ENCODE measurements at regions not wholly inside any gene's neighbourhood (a gene's known extent, or its start where the extent isn't known, plus 50 kb on each side); places are given as distances from the start of the nearest gene placed in this dataset.

- TF ChIP-seq CTCF (IDR thresholded peaks at IDR 0.05) (no peak), MAX (CRISPR knock-in tag; IDR thresholded peaks at IDR 0.05) (no peak), SP1 (CRISPR knock-in tag; conservative IDR thresholded peaks at IDR 0.05) (no peak), NR2C2 (CRISPR knock-in tag; IDR thresholded peaks at IDR 0.05) (no peak)
Measured at GRCh38 chr10:107767185-107767584, 602.7 kb upstream of the SORCS1 start.

All from WTC11 (cell line).